HG03469 (cell line): ENCODE measurements at regions not wholly inside any gene's neighbourhood (a gene's known extent, or its start where the extent isn't known, plus 50 kb on each side); places are given as distances from the start of the nearest gene placed in this dataset.

Experiments
- ATAC-seq: cut with Tn5 transposase; IDR thresholded peaks from one replicate; pipeline ENCODE4 v1.9.1; 2021; ENCODE audit warnings: mild to moderate bottlenecking, moderate library complexity, moderate number of reproducible peaks; ENCODE audit not compliant: unreplicated experiment

DNA sequence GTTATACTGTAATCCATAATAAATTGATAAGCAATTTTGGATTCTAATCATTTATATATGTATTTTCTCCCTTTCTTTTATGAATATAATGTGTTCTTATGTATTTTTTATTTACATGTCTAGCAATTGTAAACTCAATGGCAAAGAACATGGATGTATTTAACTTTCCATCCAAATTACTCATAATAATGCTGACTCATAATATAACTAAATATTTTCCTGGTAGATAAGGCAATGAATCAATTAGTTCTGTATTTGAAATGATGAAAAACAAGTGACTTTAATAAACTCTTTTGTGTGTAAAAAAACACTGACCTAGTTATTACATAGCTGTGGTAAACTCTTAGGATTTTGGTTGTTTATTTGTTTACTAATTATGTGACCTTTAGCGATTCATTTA is 211.2 kb downstream of the DTHD1 start:
- ATAC-seq = no peak

DNA sequence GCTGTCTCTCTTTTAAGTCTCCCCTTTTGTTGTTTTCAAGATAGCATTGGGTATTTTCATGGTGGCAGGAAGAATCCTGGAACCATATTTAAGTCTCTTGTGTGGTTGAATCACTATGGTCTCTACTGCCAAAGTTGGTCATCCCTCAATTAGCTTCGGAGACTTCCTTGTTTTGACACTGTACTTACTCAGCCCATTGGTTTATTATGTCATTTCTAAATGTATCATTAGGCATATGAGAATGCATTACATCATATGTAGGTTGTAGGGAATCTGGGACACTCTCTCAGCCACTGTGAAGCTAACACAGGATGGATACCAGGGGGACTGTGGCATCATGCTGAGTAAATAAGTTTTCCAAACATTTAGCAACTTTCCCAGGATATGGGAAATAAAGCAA is 211.8 kb downstream of the DTHD1 start:
- no peak for ATAC-seq

DNA sequence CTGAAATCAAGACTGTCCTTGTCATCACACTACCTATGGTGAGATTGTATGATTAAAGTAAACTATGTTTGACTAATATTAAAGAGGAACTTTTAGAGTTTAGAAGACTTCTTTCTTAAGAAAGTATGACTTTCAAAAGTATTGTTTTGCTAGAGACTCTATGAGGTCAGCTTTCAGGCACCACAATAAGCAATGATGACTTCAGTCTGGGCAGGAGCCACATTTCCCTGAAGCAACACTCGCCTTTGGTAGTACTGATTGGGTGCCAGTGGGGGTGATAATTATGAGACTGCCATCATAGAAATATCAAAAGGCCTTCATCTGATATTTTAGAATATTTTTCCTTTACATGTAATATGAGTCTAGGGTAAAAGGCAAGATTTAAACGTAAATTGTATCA is 212.6 kb downstream of the DTHD1 start:
- ATAC-seq = no peak

GRCh38 chr4:36494747-36495146 is 213.3 kb downstream of the DTHD1 start:
- no peak for ATAC-seq

- no peak for ATAC-seq
These were observed 220.9 kb downstream of the DTHD1 start for GRCh38 chr4:36502350-36502749.

GRCh38 chr4:36508394-36508793 is 227.0 kb downstream of the DTHD1 start:
- no peak for ATAC-seq

- ATAC-seq = no peak
These were observed 228.4 kb downstream of the DTHD1 start for GRCh38 chr4:36509845-36510244.

DNA sequence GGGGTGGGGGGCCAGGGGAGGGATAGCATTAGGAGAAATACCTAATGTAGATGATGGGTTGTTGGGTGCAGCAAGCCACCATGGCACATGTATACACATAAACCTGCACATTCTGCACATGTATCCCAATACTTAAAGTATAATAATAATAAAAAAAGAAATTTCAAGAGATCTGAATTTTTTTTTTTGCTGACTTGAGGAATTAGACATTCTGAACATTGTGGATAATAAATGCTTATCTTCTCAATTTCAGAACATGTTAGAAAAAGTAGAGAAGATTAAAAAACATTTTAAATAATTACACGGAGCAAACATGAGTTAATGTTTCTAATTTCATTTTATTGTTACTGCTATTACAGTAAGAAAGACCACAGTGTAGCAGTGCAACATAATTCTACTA is 230.4 kb downstream of the DTHD1 start:
- ATAC-seq = no peak

- no peak for ATAC-seq
These were observed 235.2 kb downstream of the DTHD1 start for GRCh38 chr4:36516522-36517095.

- no peak for ATAC-seq
These were observed 241.8 kb downstream of the DTHD1 start for GRCh38 chr4:36523182-36523581.

DNA sequence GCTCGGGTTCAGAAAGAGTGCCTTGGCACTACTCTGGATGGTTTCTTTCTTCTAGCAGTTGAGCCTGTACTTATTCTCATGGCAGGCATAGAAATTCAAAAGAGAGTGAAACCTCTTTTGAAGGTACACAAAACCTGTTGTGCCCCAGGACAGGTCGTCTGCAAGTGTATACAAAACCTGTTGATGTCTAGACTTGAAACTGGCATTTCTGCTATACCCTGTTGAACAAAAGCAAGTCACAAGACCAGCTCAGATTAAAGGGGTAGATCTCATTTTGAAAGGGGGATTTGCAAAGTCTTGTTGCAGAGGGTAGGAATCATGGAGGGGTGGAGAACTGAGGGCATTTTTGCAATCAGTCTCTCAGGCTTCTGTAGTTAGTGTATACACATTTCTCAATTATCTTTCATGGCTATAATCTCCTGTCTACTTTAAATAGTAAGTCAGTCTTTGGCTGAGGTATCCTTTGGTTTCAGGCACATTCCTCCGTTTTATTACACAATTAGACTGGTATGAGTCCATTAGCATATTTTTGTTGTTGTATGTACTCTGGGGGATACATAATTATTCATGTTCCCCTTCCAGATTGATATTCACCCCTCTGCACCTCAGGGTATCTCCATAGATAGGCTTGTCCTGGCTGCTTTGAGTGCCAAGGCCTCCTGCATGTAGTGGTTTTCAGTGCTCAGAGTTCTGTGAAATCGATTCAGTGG is 251.4 kb downstream of the DTHD1 start:
- no peak for ATAC-seq

DNA sequence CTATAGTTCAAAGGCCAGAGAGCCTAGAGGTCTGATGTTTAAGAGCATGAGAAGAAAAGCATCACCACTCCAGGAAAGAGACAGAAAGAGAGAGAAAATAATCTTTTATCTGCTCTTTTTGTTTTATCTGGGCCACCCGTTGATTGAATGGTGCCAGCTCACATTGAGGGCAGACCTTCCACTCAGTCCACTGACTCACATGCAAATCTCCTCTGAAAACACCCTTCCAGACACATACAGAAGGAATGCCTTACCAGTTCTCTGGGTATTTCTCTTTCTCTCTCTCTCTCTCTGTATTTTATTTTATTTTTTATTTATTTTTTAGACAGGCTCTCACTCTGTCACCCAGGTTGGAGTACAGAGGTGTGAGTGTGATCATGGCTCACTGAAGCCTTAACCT is 252.5 kb downstream of the DTHD1 start:
- no peak for ATAC-seq

GRCh38 chr4:36547383-36547782 is 266.0 kb downstream of the DTHD1 start:
- ATAC-seq = no peak

GRCh38 chr4:36549252-36549651 is 267.8 kb downstream of the DTHD1 start:
- ATAC-seq = no peak

DNA sequence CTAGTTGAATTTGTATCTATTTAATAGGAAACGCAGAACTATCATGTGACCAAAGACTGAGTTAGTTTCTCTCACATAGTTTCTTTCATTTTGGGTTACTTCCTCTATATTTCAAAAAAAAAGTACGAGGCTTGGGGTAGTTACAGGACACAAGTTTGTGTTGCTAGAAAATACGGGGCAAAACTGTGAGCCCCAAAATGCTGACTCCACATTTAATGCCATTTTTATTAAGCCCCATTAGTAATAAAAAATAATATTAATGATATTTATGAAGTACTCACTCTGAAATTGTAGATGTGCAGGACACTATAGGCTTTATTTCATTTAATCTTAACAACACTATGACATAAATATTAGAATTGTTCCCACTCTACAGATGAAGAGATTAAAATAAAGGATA is 268.6 kb downstream of the DTHD1 start:
- ATAC-seq = no peak

DNA sequence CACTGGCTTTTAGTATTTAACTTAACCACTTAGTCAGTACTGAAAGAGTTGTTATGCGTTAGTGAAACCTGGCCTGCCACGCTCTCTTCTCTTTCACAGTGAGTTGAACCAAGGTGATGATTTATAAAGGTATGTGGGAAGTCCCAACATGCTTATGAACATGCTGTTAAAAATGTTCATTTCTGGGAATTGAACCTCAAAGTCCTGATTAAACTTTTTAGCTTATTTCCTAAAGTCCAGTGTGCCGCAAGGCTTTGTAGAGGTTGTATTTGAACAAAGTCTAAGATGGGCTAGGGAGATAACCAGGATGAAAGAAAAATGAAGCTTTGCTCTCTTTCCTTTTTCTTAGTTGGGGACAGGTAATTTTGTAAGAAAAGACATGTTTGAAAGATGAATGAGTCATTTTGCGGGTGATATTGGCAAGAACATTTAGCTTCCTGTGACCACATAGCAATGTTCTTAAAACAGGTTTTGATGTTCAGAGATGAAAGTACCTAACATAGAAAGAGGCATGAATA is 270.3 kb downstream of the DTHD1 start:
- peak; percentile 87 for ATAC-seq

- ATAC-seq = no peak
These were observed 271.6 kb downstream of the DTHD1 start for GRCh38 chr4:36553029-36553428.

DNA sequence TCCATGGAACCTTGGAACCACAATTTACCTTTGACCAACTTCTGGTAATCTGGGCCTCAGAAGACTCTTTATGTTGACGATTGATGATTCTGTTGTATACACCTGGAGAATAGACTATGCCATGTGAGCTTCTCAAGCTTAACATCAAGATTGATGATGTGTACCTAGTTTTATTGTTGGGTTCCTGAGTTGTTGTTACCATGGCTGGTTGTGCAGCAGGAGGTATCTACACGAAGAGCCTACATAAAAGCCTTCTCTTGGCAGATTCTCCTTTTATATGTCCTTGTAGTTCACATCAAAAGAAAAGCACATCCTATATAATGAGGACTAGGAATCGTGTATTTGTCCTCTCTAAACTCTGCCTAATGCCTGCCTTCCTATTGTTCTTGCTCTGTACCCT is 272.0 kb downstream of the DTHD1 start:
- ATAC-seq = no peak

GRCh38 chr4:36556984-36557383 is 275.6 kb downstream of the DTHD1 start:
- ATAC-seq = no peak

- no peak for ATAC-seq
These were observed 287.2 kb downstream of the DTHD1 start for GRCh38 chr4:36568575-36568974.

DNA sequence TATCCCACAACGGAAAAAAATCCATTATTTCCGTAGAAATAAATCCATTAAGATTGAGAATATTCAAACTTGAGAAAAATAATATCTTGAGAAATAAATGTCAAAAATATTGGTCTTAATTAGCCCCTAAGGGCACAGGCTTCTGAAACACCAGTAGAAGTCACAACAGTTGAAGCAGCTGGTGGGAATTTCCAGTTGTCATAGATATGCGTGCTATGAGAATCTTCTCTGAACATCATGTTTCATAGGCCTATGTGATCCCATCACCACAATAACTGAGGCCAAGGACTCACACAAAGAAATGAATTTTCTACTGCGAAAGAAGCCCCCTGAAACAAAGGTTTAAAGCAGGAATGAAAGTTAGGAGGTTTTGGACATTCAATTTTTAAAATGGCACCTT is 292.0 kb downstream of the DTHD1 start:
- no peak for ATAC-seq

DNA sequence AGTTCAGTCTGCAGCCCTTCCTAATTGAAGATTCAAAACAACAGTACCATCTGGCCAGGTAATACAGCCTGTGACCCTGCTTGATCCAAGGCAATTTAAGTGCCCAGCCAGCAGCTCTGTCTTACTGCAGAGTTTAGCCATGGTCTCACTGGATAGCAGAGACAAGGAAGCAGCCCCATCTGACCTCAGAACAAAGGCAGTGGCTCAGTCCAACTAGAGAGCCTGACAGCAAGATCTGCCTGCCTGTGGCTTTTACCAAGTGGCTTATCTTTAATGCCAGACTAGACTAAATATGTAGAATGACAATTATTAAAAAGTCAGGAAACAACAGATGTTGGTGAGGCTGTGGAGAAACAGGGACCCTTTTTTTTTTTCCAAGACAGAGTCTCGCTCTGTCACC is 293.4 kb downstream of the DTHD1 start:
- no peak for ATAC-seq

DNA sequence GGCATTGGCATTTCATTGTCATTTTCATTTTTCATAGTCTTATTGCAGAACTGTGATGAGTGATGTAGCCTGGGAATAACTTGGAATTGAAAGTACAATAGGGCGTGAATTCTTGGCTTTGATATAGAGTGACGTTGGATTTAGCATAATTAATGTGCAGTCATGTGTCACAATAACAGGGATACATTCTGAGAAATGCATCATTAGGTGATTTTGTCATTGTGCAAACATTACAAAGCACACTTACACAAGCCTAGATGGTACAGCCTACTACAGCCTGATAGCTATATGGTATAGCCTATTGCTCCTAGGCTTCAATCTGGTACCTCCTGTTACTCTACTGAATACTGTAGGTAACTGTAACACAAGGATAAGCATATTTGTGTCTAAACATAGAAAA is 300.8 kb downstream of the DTHD1 start:
- ATAC-seq = no peak
